ENCODE measurements at regions not wholly inside any gene's neighbourhood (a gene's known extent, or its start where the extent isn't known, plus 50 kb on each side); places are given as distances from the start of the nearest gene placed in this dataset.

- no peak for TF ChIP-seq CTCF (IDR thresholded peaks at IDR 0.05; ENCODE audit: insufficient read depth, low read length, severe bottlenecking)
- peaks cover 2% of the 10 kb centered on the region for H3K27me3 ChIP-seq (ENCODE audit: control insufficient read depth, insufficient read depth, low read length)
- FAIRE-seq (no peak), DNase-seq (ENCODE audit: low read depth) (no peak)
- H3K36me3 ChIP-seq (ENCODE audit: control insufficient read depth, insufficient read depth, low read length) = no peaks in the 10 kb centered on the region
- no peak overlapping the region for H3K4me3 ChIP-seq (ENCODE audit: low read depth, low read length)
These were observed 81.1 kb downstream of the SEC61B start for GRCh38 chr9:99303177-99303576.

GRCh38 chr9:99305124-99305523, 83.0 kb downstream of the SEC61B start:
- Histone ChIP-seq H3K36me3 (ENCODE audit: control insufficient read depth, insufficient read depth, low read length) (no peaks in the 10 kb centered on the region), H3K27me3 (ENCODE audit: control insufficient read depth, insufficient read depth, low read length) (no peaks in the 10 kb centered on the region), H3K4me3 (ENCODE audit: low read depth, low read length) (no peak overlapping the region)
- no peak for TF ChIP-seq CTCF (IDR thresholded peaks at IDR 0.05; ENCODE audit: insufficient read depth, low read length, severe bottlenecking)
- FAIRE-seq (no peak), DNase-seq (ENCODE audit: low read depth) (no peak)

GRCh38 chr9:99305820-99306811, 84.0 kb downstream of the SEC61B start:
- Histone ChIP-seq H3K36me3 (ENCODE audit: control insufficient read depth, insufficient read depth, low read length) (no peaks in the 10 kb centered on the region), H3K27me3 (ENCODE audit: control insufficient read depth, insufficient read depth, low read length) (no peaks in the 10 kb centered on the region), H3K4me3 (ENCODE audit: low read depth, low read length) (no peak overlapping the region)
- FAIRE-seq (no peak), DNase-seq (ENCODE audit: low read depth) (no peak)
- no peak for TF ChIP-seq CTCF (IDR thresholded peaks at IDR 0.05; ENCODE audit: insufficient read depth, low read length, severe bottlenecking)

GRCh38 chr9:99307851-99308250, 85.8 kb downstream of the SEC61B start:
- no peaks in the 10 kb centered on the region for H3K36me3 ChIP-seq (ENCODE audit: control insufficient read depth, insufficient read depth, low read length)
- H3K27me3 ChIP-seq (ENCODE audit: control insufficient read depth, insufficient read depth, low read length) = no peaks in the 10 kb centered on the region
- no peak overlapping the region for H3K4me3 ChIP-seq (ENCODE audit: low read depth, low read length)
- DNase-seq (ENCODE audit: low read depth) = peak; percentile 82
- no peak for TF ChIP-seq CTCF (IDR thresholded peaks at IDR 0.05; ENCODE audit: insufficient read depth, low read length, severe bottlenecking)
- FAIRE-seq = no peak

GRCh38 chr9:99309141-99309939, 87.3 kb downstream of the SEC61B start:
- no peak for FAIRE-seq
- Histone ChIP-seq H3K27me3 (ENCODE audit: control insufficient read depth, insufficient read depth, low read length) (no peaks in the 10 kb centered on the region), H3K4me3 (ENCODE audit: low read depth, low read length) (no peak overlapping the region), H3K36me3 (ENCODE audit: control insufficient read depth, insufficient read depth, low read length) (no peaks in the 10 kb centered on the region)
- no peak for TF ChIP-seq CTCF (IDR thresholded peaks at IDR 0.05; ENCODE audit: insufficient read depth, low read length, severe bottlenecking)
- no peak for DNase-seq (ENCODE audit: low read depth)

All from bronchial epithelial cell (primary cell).